H9 (cell line): ENCODE measurements at regions not wholly inside any gene's neighbourhood (a gene's known extent, or its start where the extent isn't known, plus 50 kb on each side); places are given as distances from the start of the nearest gene placed in this dataset.

Experiments
- DNase-seq: peaks from one replicate; pipeline ENCODE4 v3.0.0-alpha.2; 2017
- H2AFZ ChIP-seq: one replicate; pipeline ENCODE4 v1.6.1; 2013; ENCODE audit warnings: mild to moderate bottlenecking, low read length, control low read depth, moderate library complexity
- H2AK5ac ChIP-seq: 2 replicates; pipeline ENCODE4 v1.6.1; 2013; ENCODE audit warnings: low read length, control low read depth, mixed read lengths; ENCODE audit not compliant: insufficient read length
- H2BK120ac ChIP-seq: one replicate; pipeline ENCODE4 v1.6.1; 2013; ENCODE audit warnings: low read depth, mild to moderate bottlenecking, low read length, control low read depth, inconsistent platforms; ENCODE audit not compliant: poor library complexity, severe bottlenecking
- H2BK12ac ChIP-seq: 2 replicates; pipeline ENCODE4 v1.6.1; 2013; ENCODE audit warnings: low read length, control low read depth, mixed read lengths, low read depth; ENCODE audit not compliant: insufficient read length
- H2BK15ac ChIP-seq: 2 replicates; pipeline ENCODE4 v1.6.1; 2013; ENCODE audit warnings: low read depth, low read length, control low read depth
- H2BK20ac ChIP-seq: one replicate; pipeline ENCODE4 v1.6.1; 2013; ENCODE audit warnings: low read depth, mild to moderate bottlenecking, low read length, control low read depth, inconsistent platforms; ENCODE audit not compliant: poor library complexity, severe bottlenecking
- H2BK5ac ChIP-seq: 2 replicates; pipeline ENCODE4 v1.6.1; 2013; ENCODE audit warnings: low read length, control low read depth, mixed read lengths; ENCODE audit not compliant: insufficient read length
- H3K14ac ChIP-seq: 2 replicates; pipeline ENCODE4 v1.6.1; 2013; ENCODE audit warnings: low read length, control low read depth; ENCODE audit not compliant: insufficient read depth
- H3K18ac ChIP-seq: 2 replicates; pipeline ENCODE4 v1.6.1; 2013; ENCODE audit warnings: low read depth, mild to moderate bottlenecking, mixed read lengths, low read length, control low read depth; ENCODE audit not compliant: insufficient read length
- H3K23ac ChIP-seq: 2 replicates; pipeline ENCODE4 v1.6.1; 2013; ENCODE audit warnings: low read length, control low read depth, mixed read lengths, low read depth; ENCODE audit not compliant: insufficient read length
- H3K23me2 ChIP-seq: 2 replicates; pipeline ENCODE4 v1.6.1; 2013; ENCODE audit warnings: low read depth, mild to moderate bottlenecking, mixed read lengths, low read length, control low read depth; ENCODE audit not compliant: insufficient read length, poor library complexity, severe bottlenecking
- H3K27ac ChIP-seq: 2 replicates; pipeline ENCODE4 v1.5.1; 2013; ENCODE audit warnings: low read length, control low read depth, mixed read lengths, low read depth; ENCODE audit not compliant: insufficient read length
- H3K27me3 ChIP-seq: 2 replicates; pipeline ENCODE4 v1.6.1; 2013; ENCODE audit warnings: low read length, control low read depth, inconsistent platforms; ENCODE audit not compliant: insufficient read depth
- H3K4ac ChIP-seq: 2 replicates; pipeline ENCODE4 v1.6.1; 2013; ENCODE audit warnings: low read depth, mild to moderate bottlenecking, control low read depth, inconsistent platforms, low read length, moderate library complexity
- H3K4me1 ChIP-seq: 2 replicates; pipeline ENCODE4 v1.6.1; 2013; ENCODE audit warnings: low read length, control low read depth, inconsistent platforms; ENCODE audit not compliant: insufficient read depth
- H3K4me2 ChIP-seq: 2 replicates; pipeline ENCODE4 v1.6.1; 2013; ENCODE audit warnings: low read length, control low read depth, mixed read lengths; ENCODE audit not compliant: insufficient read length, insufficient read depth
- H3K56ac ChIP-seq: 2 replicates; pipeline ENCODE4 v1.6.1; 2013; ENCODE audit warnings: low read depth, mild to moderate bottlenecking, mixed read lengths, low read length, control low read depth; ENCODE audit not compliant: insufficient read length
- H3K79me1 ChIP-seq: 2 replicates; pipeline ENCODE4 v1.6.1; 2013; ENCODE audit warnings: low read depth, mild to moderate bottlenecking, moderate library complexity, low read length, control low read depth, inconsistent platforms; ENCODE audit not compliant: insufficient read depth, poor library complexity, severe bottlenecking
- H3K79me2 ChIP-seq: 2 replicates; pipeline ENCODE4 v1.6.1; 2013; ENCODE audit warnings: low read length, control low read depth, inconsistent platforms; ENCODE audit not compliant: insufficient read depth
- H3K9ac ChIP-seq: 2 replicates; pipeline ENCODE4 v1.6.1; 2013; ENCODE audit warnings: low read length, control low read depth, mixed read lengths; ENCODE audit not compliant: insufficient read length; ENCODE audit errors: extremely low read depth
- H3K9me3 ChIP-seq: one replicate; pipeline ENCODE4 v1.6.1; 2013; ENCODE audit warnings: low read depth, low read length, inconsistent platforms; ENCODE audit not compliant: control insufficient read depth
- H3T11ph ChIP-seq: one replicate; pipeline ENCODE4 v1.6.1; 2013; ENCODE audit warnings: mild to moderate bottlenecking, low read length, control low read depth, inconsistent platforms
- H4K20me1 ChIP-seq: one replicate; pipeline ENCODE4 v1.6.1; 2013; ENCODE audit not compliant: control insufficient read depth, insufficient read length, insufficient read depth
- H4K5ac ChIP-seq: 2 replicates; pipeline ENCODE4 v1.6.1; 2013; ENCODE audit warnings: low read depth, mild to moderate bottlenecking, mixed read lengths, low read length, control low read depth; ENCODE audit not compliant: insufficient read length
- H4K8ac ChIP-seq: replicated peaks from 2 replicates; pipeline ENCODE4 v1.6.1; 2013; ENCODE audit warnings: low read length, control low read depth, mixed read lengths, low read depth; ENCODE audit not compliant: insufficient read length
- H4K91ac ChIP-seq: 2 replicates; pipeline ENCODE4 v1.6.1; 2013; ENCODE audit warnings: low read depth, mild to moderate bottlenecking, moderate library complexity, mixed read lengths, low read length, control low read depth; ENCODE audit not compliant: insufficient read length
- H3K27ac Mint-ChIP-seq, 3 experiments: 2 replicates in 2 of 3; 3 replicates in 1 of 3; pipeline ENCODE4 v1.8.0; 2020 to 2021; ENCODE audit warnings: mixed read lengths in 3 of 3, mild to moderate bottlenecking in 1 of 3, moderate library complexity in 1 of 3
- H3K27me3 Mint-ChIP-seq: 2 replicates; pipeline ENCODE4 v1.8.0; 2021; ENCODE audit warnings: low read depth, mild to moderate bottlenecking, moderate library complexity, mixed read lengths
- H3K36me3 Mint-ChIP-seq, 3 experiments: 2 replicates in 2 of 3; 3 replicates in 1 of 3; pipeline ENCODE4 v1.8.0; 2020 to 2021; ENCODE audit warnings: low read depth in 3 of 3, mixed read lengths in 3 of 3; ENCODE audit not compliant: insufficient read depth in 1 of 3
- H3K4me1 Mint-ChIP-seq, 2 experiments: 2 replicates each; pipeline ENCODE4 v1.8.0; 2020; ENCODE audit warnings: mixed read lengths in 2 of 2
- H3K4me3 Mint-ChIP-seq, 2 experiments: 2 replicates in 1 of 2; 3 replicates in 1 of 2; pipeline ENCODE4 v1.8.0; 2020 to 2021; ENCODE audit warnings: mild to moderate bottlenecking in 2 of 2, mixed read lengths in 2 of 2, moderate library complexity in 1 of 2
- H3K9me3 Mint-ChIP-seq, 2 experiments: 2 replicates in 1 of 2; 3 replicates in 1 of 2; pipeline ENCODE4 v1.8.0; 2020; ENCODE audit warnings: mild to moderate bottlenecking in 2 of 2, mixed read lengths in 2 of 2, moderate library complexity in 1 of 2
- WGBS: extraction: QIAGEN DNeasy Blood & Tissue Kit; methylation state at CpG from one replicate; pipeline ENCODE4 v1.1.7; 2013; ENCODE audit warnings: missing lambda C conversion rate, low lambda C conversion rate, mixed read lengths; ENCODE audit not compliant: insufficient read length; ENCODE audit errors: extremely low coverage; 5-methylcytosine and 5-hydroxymethylcytosine counted together
- TF ChIP-seq, protein P1 (sequence below): fragments of 200-600 bp; sonication (generic); conservative IDR thresholded peaks from 3 replicates; pipeline ENCODE4 v1.8.0; 2021; ENCODE audit warnings: antibody characterized with exemption, mild to moderate bottlenecking

DNA sequence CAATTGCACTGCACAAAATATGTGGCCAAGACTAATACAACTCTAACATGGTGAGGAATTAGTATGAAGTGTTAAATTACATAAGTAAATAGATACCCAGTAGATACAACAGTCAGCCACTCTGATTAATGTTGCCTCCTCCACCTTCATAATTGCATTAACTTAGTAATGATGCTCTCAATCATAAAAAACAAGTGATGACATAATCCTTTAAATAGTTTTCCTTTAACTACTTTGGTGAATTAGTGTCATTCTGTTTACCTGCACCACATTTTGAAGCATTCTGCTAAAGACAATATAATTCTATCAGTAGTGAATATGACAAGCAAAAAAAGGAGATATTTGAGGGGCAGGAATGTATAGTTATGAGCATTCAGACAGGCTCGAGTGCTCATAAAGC lies 265.9 kb upstream of the SLC24A2 start:
- no peaks in the 10 kb centered on the region for H3K9me3 Mint-ChIP-seq

More for the DNA sequence above, 265.9 kb upstream of the SLC24A2 start:
- H4K20me1 ChIP-seq, result no peaks in the 10 kb centered on the region
- Mint-ChIP-seq H3K27me3 (no peaks in the 10 kb centered on the region; the same call in 1 of the 2 replicates), H3K4me1 (peaks cover 4 to 15% of the 10 kb centered on the region in 2 experiments; a peak in 3 of 4 replicates), H3K36me3 (no peaks in the 10 kb centered on the region), H3K4me3 (no peak overlapping the region), H3K27ac (no peak overlapping the region)
- H3K23me2 ChIP-seq, result no peaks in the 10 kb centered on the region
- H2BK120ac ChIP-seq, result no peak overlapping the region
- no peak for DNase-seq
- no peak overlapping the region for H2BK15ac ChIP-seq
- H3K14ac ChIP-seq, result no peak overlapping the region
- no peak overlapping the region for H4K8ac ChIP-seq
- H3K23ac ChIP-seq, result no peak overlapping the region
- no peak overlapping the region for H2AK5ac ChIP-seq
- no CpG with 5 or more reads among the region's 1 CpG for WGBS
- no peak overlapping the region for H3T11ph ChIP-seq
- no peak overlapping the region for H2BK12ac ChIP-seq
- no peak overlapping the region for H2BK20ac ChIP-seq
- H3K27ac ChIP-seq, result no peak overlapping the region
- H3K18ac ChIP-seq, result no peak overlapping the region
- TF ChIP-seq, protein P1, sequence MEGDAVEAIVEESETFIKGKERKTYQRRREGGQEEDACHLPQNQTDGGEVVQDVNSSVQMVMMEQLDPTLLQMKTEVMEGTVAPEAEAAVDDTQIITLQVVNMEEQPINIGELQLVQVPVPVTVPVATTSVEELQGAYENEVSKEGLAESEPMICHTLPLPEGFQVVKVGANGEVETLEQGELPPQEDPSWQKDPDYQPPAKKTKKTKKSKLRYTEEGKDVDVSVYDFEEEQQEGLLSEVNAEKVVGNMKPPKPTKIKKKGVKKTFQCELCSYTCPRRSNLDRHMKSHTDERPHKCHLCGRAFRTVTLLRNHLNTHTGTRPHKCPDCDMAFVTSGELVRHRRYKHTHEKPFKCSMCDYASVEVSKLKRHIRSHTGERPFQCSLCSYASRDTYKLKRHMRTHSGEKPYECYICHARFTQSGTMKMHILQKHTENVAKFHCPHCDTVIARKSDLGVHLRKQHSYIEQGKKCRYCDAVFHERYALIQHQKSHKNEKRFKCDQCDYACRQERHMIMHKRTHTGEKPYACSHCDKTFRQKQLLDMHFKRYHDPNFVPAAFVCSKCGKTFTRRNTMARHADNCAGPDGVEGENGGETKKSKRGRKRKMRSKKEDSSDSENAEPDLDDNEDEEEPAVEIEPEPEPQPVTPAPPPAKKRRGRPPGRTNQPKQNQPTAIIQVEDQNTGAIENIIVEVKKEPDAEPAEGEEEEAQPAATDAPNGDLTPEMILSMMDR, result no peak
- H3K79me1 ChIP-seq, result no peaks in the 10 kb centered on the region
- no peak overlapping the region for H4K5ac ChIP-seq
- no peak overlapping the region for H3K4ac ChIP-seq
- H3K4me1 ChIP-seq, result no peaks in the 10 kb centered on the region
- no peak overlapping the region for H3K56ac ChIP-seq
- H3K9ac ChIP-seq, result no peak overlapping the region
- H4K91ac ChIP-seq, result no peak overlapping the region
- H3K27me3 ChIP-seq, result no peaks in the 10 kb centered on the region
- no peaks in the 10 kb centered on the region for H3K79me2 ChIP-seq
- H2BK5ac ChIP-seq, result no peak overlapping the region
- H2AFZ ChIP-seq, result no peak overlapping the region
- H3K4me2 ChIP-seq, result no peak overlapping the region
- no peaks in the 10 kb centered on the region for H3K9me3 ChIP-seq
